Endothelial cell of umbilical vein (primary cell): ENCODE measurements at regions not wholly inside any gene's neighbourhood (a gene's known extent, or its start where the extent isn't known, plus 50 kb on each side); places are given as distances from the start of the nearest gene placed in this dataset.

Experiments
- BruUV-seq: library from RNA; stranded (reverse); fragments of 400-500 nt; replicated peaks from 2 replicates; lab custom pipeline; 2021; lab: Mats Ljungman, UMichigan
- CTCF ChIA-PET: fragments of 300-600, 350-600 bp; sonication (Branson Sonifier 250); formaldehyde crosslinking; loops from one replicate; lab custom pipeline; 2021; ENCODE audit warnings: antibody characterized with exemption, inconsistent platforms; lab: Charles Lee
- POLR2A ChIA-PET: fragments of 300-600, 350-600 bp; sonication (Branson Sonifier 250); formaldehyde crosslinking; loops from one replicate; lab custom pipeline; 2021; ENCODE audit warnings: antibody characterized with exemption, inconsistent platforms; lab: Charles Lee
- DNase-seq: peaks from one replicate; pipeline ENCODE4 v3.0.0-alpha.2; 2011; ENCODE audit warnings: low read depth, low spot score
- FAIRE-seq: peaks from 2 replicates; lab custom pipeline; 2011; peaks lifted over from hg19 to GRCh38; lab: Jason Lieb, UNC
- H2AFZ ChIP-seq: 2 replicates; pipeline ENCODE4 v1.6.0; 2012; ENCODE audit warnings: low read depth, low read length, control low read depth, inconsistent platforms
- H3K27ac ChIP-seq: 2 replicates; pipeline ENCODE4 v1.5.1; 2011; ENCODE audit warnings: low read depth, mild to moderate bottlenecking, control low read depth, low read length, moderate library complexity; ENCODE audit not compliant: insufficient read depth
- H3K27me3 ChIP-seq, 2 experiments: 2 replicates each; pipeline versions ENCODE4 v1.6.0 to v1.6.1; 2011; ENCODE audit warnings: low read length in 2 of 2, mixed read lengths in 1 of 2; ENCODE audit not compliant: control insufficient read depth in 2 of 2, insufficient read depth in 2 of 2
- H3K36me3 ChIP-seq, 2 experiments: 2 replicates in 1 of 2; 3 replicates in 1 of 2; pipeline ENCODE4 v1.5.1; 2011; ENCODE audit warnings: low read length in 2 of 2, mild to moderate bottlenecking in 1 of 2, moderate library complexity in 1 of 2; ENCODE audit not compliant: control insufficient read depth in 2 of 2, insufficient read depth in 2 of 2; ENCODE audit errors: extremely low read depth in 1 of 2
- H3K4me1 ChIP-seq: 3 replicates; pipeline ENCODE4 v1.5.1; 2011; ENCODE audit warnings: mild to moderate bottlenecking, low read length; ENCODE audit not compliant: control insufficient read depth, insufficient read depth; ENCODE audit errors: extremely low read depth
- H3K4me2 ChIP-seq: 2 replicates; pipeline ENCODE4 v1.6.1; 2011; ENCODE audit warnings: low read length, control low read depth, mixed read lengths; ENCODE audit not compliant: insufficient read depth
- H3K4me3 ChIP-seq, 3 experiments: fragments of 200-600 bp in 1 of 3; sonication (generic), shearing (Covaris generic) in 1 of 3; replicated peaks in 1 of 3; 2 replicates each; pipeline ENCODE4 v1.5.1; 2011 to 2016; ENCODE audit warnings: control low read depth in 3 of 3, low read length in 3 of 3, mild to moderate bottlenecking in 2 of 3, inconsistent platforms in 1 of 3, low read depth in 1 of 3, moderate library complexity in 1 of 3; ENCODE audit not compliant: insufficient read depth in 1 of 3
- H3K79me2 ChIP-seq: 2 replicates; pipeline ENCODE4 v1.6.0; 2012; ENCODE audit warnings: low read length, inconsistent platforms; ENCODE audit not compliant: control insufficient read depth, insufficient read depth
- H3K9ac ChIP-seq: replicated peaks from 2 replicates; pipeline ENCODE3; 2011; ENCODE audit warnings: low read length, control low read depth; ENCODE audit not compliant: insufficient read depth; ENCODE audit errors: extremely low read depth
- H3K9me1 ChIP-seq: replicated peaks from 3 replicates; pipeline ENCODE4 v1.6.0; 2011; ENCODE audit warnings: mild to moderate bottlenecking, low read length; ENCODE audit not compliant: control insufficient read depth, insufficient read depth; ENCODE audit errors: extremely low read depth
- H3K9me3 ChIP-seq: replicated peaks from 2 replicates; pipeline ENCODE4 v1.5.1; 2012; ENCODE audit warnings: low read length, inconsistent platforms; ENCODE audit not compliant: control insufficient read depth, insufficient read depth
- H4K20me1 ChIP-seq: replicated peaks from 2 replicates; pipeline ENCODE3; 2011; ENCODE audit warnings: mild to moderate bottlenecking, low read length; ENCODE audit not compliant: control insufficient read depth, insufficient read depth; ENCODE audit errors: extremely low read depth
- EZH2 ChIP-seq: IDR thresholded peaks from 2 replicates; pipeline ENCODE4 v1.6.1; 2012; ENCODE audit warnings: borderline replicate concordance, low read depth, mild to moderate bottlenecking, moderate library complexity, low read length, inconsistent platforms; ENCODE audit not compliant: severe bottlenecking
- FOS ChIP-seq: IDR thresholded peaks from 2 replicates; pipeline ENCODE4 v1.6.1; 2011; ENCODE audit warnings: mild to moderate bottlenecking, low read length, moderate library complexity, borderline replicate concordance; ENCODE audit not compliant: insufficient read depth
- GATA2 ChIP-seq: IDR thresholded peaks from 2 replicates; pipeline ENCODE4 v1.7.0; 2011; ENCODE audit warnings: low read depth, mild to moderate bottlenecking, moderate library complexity, mixed read lengths, low read length; ENCODE audit not compliant: insufficient read length, insufficient read depth
- JUN ChIP-seq: IDR thresholded peaks from 2 replicates; pipeline ENCODE4 v1.6.1; 2011; ENCODE audit warnings: borderline replicate concordance, low read depth; ENCODE audit not compliant: insufficient read length, insufficient read depth
- MYC ChIP-seq: IDR thresholded peaks from one replicate; pipeline ENCODE4 v1.6.1; 2011; ENCODE audit warnings: mild to moderate bottlenecking, low read depth, low read length
- POLR2A ChIP-seq: IDR thresholded peaks from 2 replicates; pipeline ENCODE4 v1.6.1; 2012; ENCODE audit warnings: low read depth, mild to moderate bottlenecking, control low read depth, low read length
- POLR2AphosphoS5 ChIP-seq: IDR thresholded peaks from 2 replicates; pipeline ENCODE4 v1.6.1; 2012; ENCODE audit warnings: low read depth, mild to moderate bottlenecking, control low read depth, low read length, moderate library complexity; ENCODE audit not compliant: insufficient read depth
- dilution Hi-C: fragments of 300-500 bp; cut with MboI; formaldehyde crosslinking; loops from one replicate; pipeline ENCODE4 v1.15.0; 2019; ENCODE audit warnings: low sequenced_read_pairs; ENCODE audit not compliant: extremely low pct_ligation_motif_present
- intact Hi-C: fragments of 100-400 bp; cut with micrococcal nuclease; formaldehyde crosslinking; loops from one replicate; pipeline ENCODE4 v1.10.0; 2022
- TF ChIP-seq, protein P1 (sequence below), 2 donors: IDR thresholded peaks; 1 replicate in 1 of 2; 2 replicates in 1 of 2; pipeline ENCODE4 v1.5.1; 2011; ENCODE audit warnings: low read length in 2 of 2, mild to moderate bottlenecking in 2 of 2, moderate library complexity in 2 of 2, control low read depth in 1 of 2, inconsistent platforms in 1 of 2, low read depth in 1 of 2; ENCODE audit not compliant: insufficient read depth in 1 of 2; ENCODE audit errors: extremely low read depth in 1 of 2
- TF ChIP-seq, protein P2 (sequence below): IDR thresholded peaks from 2 replicates; pipeline ENCODE4 v1.6.1; 2011; ENCODE audit not compliant: insufficient read depth, insufficient read length

DNA sequence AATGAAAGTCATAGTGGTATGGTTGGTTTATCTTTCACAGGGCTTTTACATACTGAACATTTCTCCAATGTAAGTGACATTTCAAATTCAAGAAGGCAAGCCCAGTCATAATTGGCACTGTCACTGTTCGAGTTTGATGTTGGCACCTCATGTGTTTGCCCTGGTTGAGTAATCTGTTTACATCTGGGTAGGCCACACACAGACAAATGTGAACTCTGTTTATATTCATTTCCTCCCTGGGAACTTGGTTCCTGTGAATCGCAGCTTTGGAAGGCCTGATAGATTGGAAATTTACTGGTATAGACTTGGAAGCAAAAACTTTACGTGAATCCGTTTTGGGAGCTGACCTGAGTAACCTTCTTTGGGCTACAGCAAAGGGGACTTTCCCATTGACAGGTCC lies 395.2 kb upstream of the AZI2 start:
- dilution Hi-C loops (no loop called here), intact Hi-C loops (no loop called here)
- Histone ChIP-seq H3K4me1 (peaks cover 22% of the 10 kb centered on the region), H3K27me3 (peaks cover 0 to 2% of the 10 kb centered on the region in 2 experiments), H2AFZ (no peak overlapping the region), H3K9me1 (no peaks in the 10 kb centered on the region), H3K27ac (no peak overlapping the region), H3K36me3 (no peaks in the 10 kb centered on the region), H3K9ac (no peak overlapping the region), H3K79me2 (no peaks in the 10 kb centered on the region), H3K4me2 (no peak overlapping the region), H4K20me1 (no peaks in the 10 kb centered on the region), H3K9me3 (no peaks in the 10 kb centered on the region), H3K4me3 (no peak overlapping the region)
- CTCF ChIA-PET: interaction anchor here (1.6 kb wide), 1 partner anchor 17 kb away, joined by 3 read pairs; no protein-coding TSS in a partner anchor
- DNase-seq: no peak
- TF ChIP-seq POLR2AphosphoS5: no peak
- TF ChIP-seq, protein P1, sequence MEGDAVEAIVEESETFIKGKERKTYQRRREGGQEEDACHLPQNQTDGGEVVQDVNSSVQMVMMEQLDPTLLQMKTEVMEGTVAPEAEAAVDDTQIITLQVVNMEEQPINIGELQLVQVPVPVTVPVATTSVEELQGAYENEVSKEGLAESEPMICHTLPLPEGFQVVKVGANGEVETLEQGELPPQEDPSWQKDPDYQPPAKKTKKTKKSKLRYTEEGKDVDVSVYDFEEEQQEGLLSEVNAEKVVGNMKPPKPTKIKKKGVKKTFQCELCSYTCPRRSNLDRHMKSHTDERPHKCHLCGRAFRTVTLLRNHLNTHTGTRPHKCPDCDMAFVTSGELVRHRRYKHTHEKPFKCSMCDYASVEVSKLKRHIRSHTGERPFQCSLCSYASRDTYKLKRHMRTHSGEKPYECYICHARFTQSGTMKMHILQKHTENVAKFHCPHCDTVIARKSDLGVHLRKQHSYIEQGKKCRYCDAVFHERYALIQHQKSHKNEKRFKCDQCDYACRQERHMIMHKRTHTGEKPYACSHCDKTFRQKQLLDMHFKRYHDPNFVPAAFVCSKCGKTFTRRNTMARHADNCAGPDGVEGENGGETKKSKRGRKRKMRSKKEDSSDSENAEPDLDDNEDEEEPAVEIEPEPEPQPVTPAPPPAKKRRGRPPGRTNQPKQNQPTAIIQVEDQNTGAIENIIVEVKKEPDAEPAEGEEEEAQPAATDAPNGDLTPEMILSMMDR (IDR thresholded peaks at IDR 0.05; ENCODE audit: extremely low read depth in 1 of 2, insufficient read depth in 1 of 2, low read depth in 1 of 2, low read length in 2 of 2): no peak
- POLR2A ChIA-PET: no interaction called here
- peak; percentile 61 for FAIRE-seq
- no TSS peak for BruUV-seq

DNA sequence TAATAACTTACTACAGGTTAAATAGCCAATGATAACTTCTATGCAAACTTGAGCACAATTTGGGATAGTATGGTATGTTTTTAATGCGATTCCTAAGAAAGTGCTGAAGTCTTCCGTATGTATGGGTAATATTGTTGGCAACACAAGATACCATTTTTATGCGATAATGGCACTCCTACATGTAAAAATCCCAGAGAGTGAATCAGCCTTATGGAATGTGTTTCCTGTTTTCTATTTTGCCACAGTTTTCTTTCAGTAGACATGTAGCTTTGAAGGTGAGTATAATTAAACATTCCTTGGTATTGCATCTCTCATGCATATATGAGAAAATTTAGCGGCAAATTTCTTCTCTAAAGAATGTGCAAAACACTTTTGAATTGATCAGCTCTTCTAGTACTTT lies 396.8 kb upstream of the AZI2 start:
- peak overlapping the region; percentile 70 for H3K27ac ChIP-seq
- DNase-seq: peak; percentile 68

More for the DNA sequence above, 396.8 kb upstream of the AZI2 start:
- dilution Hi-C loops: no loop called here
- intact Hi-C loops: no loop called here
- Histone ChIP-seq H3K9me1 (no peaks in the 10 kb centered on the region), H3K4me3 (no peak overlapping the region), H3K9me3 (no peaks in the 10 kb centered on the region), H3K36me3 (no peaks in the 10 kb centered on the region), H3K9ac (no peak overlapping the region), H3K4me2 (peak overlapping the region; percentile 60), H3K79me2 (no peaks in the 10 kb centered on the region), H3K27me3 (no peaks in the 10 kb centered on the region), H4K20me1 (no peaks in the 10 kb centered on the region), H3K4me1 (peaks cover 22% of the 10 kb centered on the region), H2AFZ (no peak overlapping the region)
- FAIRE-seq: peak; percentile 91
- no TSS peak for BruUV-seq
- POLR2A ChIA-PET: no interaction called here
- no peak for TF ChIP-seq EZH2
- no peak for TF ChIP-seq GATA2
- TF ChIP-seq, protein P2, sequence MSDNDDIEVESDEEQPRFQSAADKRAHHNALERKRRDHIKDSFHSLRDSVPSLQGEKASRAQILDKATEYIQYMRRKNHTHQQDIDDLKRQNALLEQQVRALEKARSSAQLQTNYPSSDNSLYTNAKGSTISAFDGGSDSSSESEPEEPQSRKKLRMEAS: no peak
- TF ChIP-seq JUN: peak; percentile 84
- TF ChIP-seq, protein P1 (IDR thresholded peaks at IDR 0.05; ENCODE audit: extremely low read depth in 1 of 2, insufficient read depth in 1 of 2, low read depth in 1 of 2, low read length in 2 of 2): no peak
- TF ChIP-seq FOS: peak; percentile 26
- TF ChIP-seq POLR2A: no peak
- TF ChIP-seq MYC: no peak
- no peak for TF ChIP-seq POLR2AphosphoS5
- CTCF ChIA-PET: interaction anchor here (1.6 kb wide), 1 partner anchor 19 kb away, joined by 3 read pairs; no protein-coding TSS in a partner anchor
